CD4-positive, alpha-beta T cell treated with Interleukin-4 for 4 hours (primary cell): ENCODE measurements at regions not wholly inside any gene's neighbourhood (a gene's known extent, or its start where the extent isn't known, plus 50 kb on each side); places are given as distances from the start of the nearest gene placed in this dataset.
"Not testable (repeated sequence)": the region's sequence is repeated elsewhere in the genome, so short reads cannot be mapped to it uniquely, and the experiment has no call there.

Experiments
- DNase-seq: peaks from one replicate; pipeline ENCODE4 v3.0.0-alpha.2; 2020

DNA sequence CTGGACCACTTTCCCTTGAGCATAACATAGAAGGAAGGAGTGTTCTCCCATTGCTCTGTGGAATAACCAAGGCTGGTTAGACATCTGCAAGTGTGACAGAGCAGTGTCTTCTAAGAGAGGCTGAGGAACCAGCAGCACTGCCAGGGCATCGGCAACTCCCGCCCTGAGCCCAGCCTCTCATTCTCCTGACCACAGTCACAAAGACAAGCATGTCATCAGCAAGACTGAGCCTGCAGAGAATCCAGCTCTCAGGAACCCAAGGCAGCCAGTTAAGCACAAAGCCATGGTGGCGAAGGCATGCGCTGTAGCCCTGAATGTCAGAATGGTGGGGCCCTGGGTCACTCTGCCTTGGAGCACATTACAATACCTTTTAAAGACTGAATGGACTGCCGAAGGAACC lies 253.9 kb downstream of the AGTPBP1 start:
- no peak for DNase-seq

DNA sequence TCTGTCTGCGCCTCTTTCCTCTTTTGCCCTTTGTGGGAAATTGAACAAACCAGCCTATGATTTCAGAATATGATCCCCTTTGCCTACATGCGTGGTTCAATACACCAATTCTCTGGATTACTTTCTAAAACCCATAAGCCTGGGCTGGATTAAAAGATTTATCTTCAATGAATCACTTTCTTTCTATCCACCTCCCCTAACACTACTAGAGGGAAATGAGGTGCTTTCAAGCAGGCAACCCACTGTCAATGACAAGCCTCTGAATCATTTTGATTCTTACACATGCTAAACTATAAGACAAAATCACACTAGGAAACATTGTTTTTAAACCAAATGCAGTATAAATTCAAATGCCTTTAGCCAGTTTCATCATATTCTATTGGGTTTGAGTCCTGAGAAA lies 257.5 kb downstream of the AGTPBP1 start:
- DNase-seq: no peak

DNA sequence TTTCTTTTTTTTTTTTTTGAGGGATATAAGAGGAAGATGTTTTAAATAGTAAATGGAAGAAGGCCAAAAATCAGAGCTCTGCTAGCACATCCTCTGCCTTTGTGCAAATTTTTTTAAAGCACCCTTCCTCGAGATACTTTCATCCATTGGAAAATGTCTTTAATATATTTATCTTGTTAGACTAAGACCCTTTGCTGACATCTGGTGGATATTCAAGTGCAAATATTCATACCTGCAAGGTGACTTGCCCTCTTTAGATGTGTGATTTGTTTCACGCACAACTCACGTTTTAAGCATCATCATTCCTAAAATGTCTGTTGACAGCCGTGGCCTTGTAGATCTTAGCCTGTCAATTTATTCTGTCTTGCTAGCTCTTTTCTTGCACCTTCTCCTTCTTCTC lies 258.5 kb downstream of the AGTPBP1 start:
- DNase-seq: no peak

DNA sequence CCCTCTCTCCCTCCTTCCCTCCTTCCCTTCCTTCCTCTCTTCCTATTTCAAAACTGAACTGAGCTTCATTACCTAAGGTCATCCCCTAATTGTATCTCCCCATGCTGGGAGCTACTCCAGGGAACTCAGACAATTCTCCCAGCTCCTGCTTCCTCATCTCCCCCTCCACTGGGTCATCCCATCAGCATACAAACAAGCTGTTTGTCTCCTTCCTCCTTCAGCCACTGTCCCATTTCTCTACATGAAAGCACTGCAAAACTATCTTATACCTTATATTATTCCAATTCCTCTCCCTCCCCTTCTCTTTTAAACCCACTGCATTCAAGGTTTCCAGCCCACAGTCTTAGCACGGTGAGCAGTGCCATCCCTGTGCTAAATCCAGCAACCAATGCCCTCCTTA lies 262.4 kb downstream of the AGTPBP1 start:
- no peak for DNase-seq

DNA sequence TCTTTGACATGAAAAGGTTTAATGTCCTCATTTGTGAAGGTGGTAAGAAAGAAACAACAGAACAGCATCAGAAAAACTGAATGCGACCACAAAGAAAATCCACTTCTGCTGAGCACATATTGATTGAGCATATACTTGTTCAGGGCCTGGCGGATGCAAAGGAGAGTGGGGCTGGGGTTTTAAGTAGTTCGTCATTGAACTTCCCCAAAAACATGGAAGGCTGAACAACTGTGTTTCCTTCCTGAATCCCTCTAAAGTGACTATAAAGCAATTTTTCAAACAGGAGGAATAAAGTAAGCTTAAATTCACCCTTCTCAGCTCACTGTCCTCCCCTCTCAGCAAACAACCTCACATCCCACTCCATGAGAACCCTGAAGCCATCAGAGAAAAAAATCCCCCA lies 262.9 kb downstream of the AGTPBP1 start:
- no peak for DNase-seq

DNA sequence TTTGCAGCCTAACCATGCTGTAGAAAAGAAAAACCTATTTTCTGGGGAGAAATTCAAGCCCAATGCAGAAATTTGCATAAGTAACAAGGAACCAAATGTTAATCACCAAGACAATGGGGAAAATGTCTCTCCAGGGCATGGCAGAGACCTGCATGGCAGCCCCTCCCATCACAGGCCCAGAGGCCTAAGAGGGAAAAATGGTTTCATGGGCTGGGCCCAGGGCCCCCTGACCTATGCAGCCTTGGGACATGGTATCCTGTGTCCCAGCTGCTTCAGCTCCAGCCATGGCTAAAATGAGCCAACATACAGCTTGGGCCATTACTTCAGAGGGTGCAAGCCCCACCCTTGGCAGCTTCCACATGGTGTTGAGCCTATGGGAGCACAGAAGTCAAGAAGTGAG lies 266.9 kb downstream of the AGTPBP1 start:
- DNase-seq: not testable (repeated sequence)

DNA sequence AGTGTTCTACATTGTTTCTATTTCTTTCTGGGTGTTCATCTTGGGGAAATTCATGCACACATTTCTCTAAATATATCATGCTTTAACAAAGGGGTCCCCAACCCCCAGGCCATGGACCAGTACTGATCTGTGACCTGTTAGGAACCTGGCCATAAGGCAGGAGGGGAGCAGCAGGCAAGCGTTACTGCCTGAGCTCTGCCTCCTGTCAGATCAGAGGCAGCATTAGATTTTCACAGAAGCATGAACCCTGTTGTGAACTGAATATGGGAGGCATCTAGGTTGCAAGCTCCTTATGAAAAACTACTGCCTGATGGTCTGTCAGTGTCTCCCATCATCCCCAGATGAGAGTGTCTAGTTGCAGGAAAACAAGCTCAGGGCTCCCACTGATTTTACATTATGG lies 270.0 kb downstream of the AGTPBP1 start:
- no peak for DNase-seq

DNA sequence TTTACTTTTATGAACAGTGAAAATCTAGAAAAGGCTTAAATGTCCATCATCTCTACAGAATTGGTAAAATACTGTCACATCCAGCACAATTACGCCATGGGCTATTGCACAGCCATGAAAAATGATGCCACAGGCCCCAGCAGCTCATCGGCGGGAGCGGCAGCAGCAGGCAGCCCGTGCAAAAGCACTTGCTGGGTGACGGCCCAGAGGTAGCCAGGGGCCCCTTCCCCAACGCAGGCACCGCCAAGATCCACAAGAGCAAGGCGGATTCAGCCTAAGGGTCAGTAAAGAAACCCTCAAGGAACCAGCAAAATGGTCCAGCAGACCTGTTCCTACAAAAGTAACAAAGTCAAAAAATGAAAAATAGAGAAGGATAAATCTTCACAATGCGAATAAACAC lies 272.7 kb downstream of the AGTPBP1 start:
- DNase-seq: no peak

DNA sequence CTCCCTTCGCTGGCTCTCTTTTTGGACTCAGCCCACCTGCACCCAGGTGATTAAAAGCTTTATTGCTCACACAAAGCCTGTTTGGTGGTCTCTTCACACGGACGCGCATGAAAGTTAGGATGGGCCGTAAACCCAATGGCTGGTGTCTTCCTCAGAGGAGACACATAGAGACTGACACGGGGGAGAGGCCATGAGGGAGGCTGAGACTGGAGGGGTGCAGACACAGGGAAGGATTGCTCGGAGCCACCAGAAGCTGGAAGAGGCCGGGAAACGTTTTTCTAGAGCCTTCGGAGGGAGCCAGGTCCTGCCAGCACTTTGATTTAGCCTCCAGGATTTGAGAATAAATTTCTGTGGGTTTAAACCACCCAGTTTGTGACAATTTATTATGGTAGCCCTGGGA lies 274.9 kb downstream of the AGTPBP1 start:
- DNase-seq: no peak

DNA sequence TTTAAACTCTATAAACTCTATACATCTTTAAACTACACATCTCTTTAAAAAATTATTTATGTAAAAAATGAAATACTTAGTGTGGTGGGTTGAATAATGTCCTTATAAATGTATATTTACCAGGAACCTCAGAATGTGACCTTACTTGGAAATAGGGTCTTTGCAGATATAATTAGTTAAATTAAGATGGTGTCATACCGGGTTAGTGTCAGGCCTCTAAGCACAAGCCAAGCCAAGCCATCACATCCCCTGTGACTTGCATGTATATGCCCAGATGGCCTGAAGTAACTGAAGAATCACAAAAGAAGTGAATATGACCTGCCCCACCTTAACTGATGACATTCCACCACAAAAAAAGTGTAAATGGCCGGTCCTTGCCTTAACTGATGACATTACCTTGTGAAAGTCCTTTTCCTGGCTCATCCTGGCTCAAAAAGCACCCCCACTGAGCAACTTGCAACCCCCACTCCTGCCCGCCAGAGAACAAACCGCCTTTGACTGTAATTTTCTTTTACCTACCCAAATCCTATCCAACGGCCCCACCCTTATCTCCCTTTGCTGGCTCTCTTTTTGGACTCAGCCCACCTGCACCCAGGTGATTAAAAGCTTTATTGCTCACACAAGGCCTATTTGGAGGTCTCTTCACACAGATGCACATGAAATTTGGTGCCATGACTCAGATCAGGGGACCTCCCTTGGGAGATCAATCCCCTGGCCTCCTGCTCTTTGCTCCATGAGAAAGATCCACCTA lies 283.5 kb downstream of the AGTPBP1 start:
- not testable (repeated sequence) for DNase-seq

DNA sequence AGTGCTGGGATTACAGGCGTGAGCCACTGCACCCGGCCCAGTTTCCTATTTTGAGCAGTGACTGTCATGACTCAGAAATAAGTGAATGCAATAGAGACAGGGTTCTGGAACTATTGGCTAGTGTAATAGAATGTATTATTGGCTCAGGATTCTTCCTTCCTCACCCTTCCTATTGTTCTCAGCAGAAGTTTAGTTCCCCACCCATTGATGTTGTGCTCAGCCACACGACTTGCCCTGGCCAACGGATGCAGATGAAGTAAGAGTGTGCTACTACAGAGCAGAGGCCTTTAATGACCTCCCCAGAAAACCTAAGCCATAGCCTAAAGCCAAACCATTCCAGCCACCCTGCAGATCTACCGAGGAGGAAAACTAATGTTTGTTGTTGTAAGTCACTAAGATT lies 287.9 kb downstream of the AGTPBP1 start:
- DNase-seq: no peak

DNA sequence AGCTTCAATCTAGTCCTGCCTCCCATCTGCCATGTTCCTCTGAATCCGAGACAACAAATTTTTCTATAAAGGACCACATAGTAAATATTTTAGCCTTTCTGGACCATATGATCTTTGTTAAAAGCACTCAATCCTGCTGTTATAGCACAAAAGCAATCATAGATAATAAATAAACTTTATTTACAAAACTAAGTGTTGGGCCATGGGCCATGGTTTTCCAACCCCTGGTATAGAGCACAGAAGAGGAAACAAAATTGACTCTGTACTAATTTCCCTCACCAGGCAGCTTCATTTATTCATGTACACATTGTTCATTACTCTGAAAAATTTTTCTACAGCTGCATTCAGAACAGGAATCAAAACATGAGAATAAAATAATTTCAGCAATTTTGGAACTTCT lies 288.9 kb downstream of the AGTPBP1 start:
- DNase-seq: no peak

DNA sequence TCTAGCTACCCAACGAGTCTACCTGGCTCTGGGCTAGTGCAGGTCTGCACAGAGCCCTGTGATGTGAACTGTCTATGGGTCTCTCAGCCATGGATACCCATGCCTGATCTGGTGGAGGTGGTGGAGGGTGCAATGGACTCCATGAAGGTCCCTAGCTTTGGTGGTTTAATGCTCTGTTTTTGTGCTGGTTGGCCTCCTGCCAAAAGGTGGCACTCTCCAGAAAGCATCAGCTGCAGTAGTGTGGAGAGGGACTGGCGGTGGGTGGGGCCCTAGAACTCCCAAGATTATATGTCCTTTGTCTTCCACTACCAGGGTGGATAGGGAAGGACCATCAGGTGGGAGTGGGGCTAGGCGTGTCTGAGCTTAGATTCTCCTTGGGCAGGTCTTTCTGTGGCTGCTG lies 290.1 kb downstream of the AGTPBP1 start:
- no peak for DNase-seq

DNA sequence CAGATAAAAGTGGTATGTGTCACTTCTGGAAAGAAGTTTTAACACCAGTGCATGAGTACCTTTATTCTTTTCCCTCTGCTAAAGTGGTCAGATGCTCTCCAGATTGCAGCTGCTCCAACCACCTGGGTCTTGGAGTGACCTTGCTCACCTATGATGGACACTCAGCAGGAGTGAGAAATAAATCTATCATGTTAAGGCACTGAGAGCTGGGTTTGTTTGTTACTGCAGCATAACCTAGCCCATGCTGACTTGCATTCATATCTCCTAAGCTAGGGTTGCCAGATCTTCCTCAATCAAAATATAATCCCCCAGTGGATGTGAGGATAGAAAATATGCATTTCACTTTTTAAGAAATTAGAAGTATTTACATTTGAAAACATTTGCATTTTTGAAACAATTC lies 295.9 kb downstream of the AGTPBP1 start:
- DNase-seq: no peak

DNA sequence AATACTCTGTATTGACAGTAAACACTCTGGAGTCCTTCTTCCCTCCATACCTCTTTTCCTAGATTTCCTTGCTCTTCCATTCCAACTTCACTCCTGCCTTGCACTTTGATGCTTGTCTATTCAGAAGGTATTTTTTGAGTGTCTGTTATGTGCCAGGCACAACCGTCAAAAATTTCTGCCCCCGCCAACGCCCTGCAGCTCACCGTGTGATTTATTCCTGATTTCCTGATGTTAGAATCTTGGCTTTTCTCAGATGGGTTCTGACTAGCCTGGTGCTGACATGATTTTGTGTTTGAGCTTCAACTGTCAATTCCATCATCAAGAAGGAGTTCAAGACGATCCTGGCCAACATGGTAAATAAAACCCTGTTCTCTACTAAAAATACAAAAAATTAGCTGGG lies 297.5 kb downstream of the AGTPBP1 start:
- no peak for DNase-seq

DNA sequence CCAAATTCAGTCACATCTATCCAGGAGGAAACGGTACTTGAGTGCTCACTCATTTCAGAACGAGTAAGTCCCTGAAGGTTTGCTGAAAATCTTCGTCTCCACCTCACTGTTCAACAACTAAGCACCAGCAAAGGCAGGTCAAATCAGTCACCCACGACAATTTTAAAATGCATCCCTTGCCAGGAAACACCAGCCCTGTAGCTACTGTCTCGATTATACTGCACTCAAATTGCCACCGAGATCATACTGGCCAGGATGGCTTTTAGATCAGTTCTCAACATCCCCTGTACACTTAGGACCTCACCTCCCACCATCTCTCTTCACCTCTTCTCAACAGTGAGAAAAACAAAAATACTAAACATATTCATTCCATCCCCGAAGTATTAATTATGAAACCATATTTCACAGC lies 298.6 kb downstream of the AGTPBP1 start:
- no peak for DNase-seq

DNA sequence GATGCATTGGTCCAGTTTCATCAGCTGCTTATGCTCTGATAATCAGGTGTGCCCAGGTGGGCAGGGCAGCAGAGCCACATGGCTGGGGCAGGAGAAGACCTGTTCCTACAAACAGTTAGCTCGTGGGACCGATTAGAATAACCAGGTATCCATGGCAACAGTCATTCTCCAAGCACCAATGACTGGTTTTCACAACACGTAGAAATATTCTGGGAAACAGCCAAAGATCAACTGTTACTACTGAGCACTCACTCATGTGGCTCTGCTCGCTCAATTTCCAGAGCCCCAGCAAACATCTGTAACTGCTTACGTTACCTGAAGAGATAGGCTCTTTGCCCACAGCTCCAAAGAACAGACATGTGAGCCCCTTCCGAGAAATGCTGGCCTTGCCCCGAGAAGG lies 302.0 kb downstream of the AGTPBP1 start:
- no peak for DNase-seq

DNA sequence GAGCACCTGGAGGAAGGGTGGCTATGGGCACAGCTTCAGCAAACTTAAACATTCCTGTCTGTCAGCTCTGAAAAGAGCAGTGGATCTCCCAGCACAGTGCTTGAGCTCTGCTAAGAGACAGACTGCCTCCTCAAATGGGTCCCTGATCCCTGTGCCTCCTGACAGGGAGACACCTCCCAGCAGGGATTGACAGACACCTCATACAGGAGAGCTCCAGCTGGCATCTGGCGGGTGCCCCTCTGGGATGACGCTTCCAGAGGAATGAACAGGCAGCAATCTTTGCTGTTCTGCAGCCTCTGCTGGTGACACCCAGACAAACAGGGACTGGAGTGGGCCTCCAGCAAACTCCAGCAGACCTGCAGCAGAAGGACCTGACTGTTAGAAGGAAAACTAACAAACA lies 307.8 kb downstream of the AGTPBP1 start:
- DNase-seq: not testable (repeated sequence)

DNA sequence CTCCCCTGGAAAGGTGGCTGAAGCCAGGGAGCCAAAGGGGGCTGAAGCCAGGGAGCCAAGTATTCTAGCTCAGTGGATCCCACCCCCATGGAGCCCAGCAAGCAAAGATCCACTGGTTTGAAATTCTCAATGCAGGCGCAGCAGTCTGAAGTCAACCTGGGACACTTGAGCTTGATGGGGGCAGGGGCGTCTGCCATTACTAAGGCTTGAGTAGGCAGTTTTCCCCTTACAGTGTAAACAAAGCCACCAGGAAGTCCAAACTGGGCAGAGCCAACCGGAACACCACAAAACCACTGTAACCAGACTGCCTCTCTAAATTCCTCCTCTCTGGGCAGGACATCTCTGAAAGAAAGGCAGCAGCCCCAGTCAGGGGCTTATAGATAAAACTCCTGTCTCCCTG lies 308.2 kb downstream of the AGTPBP1 start:
- DNase-seq: not testable (repeated sequence)

DNA sequence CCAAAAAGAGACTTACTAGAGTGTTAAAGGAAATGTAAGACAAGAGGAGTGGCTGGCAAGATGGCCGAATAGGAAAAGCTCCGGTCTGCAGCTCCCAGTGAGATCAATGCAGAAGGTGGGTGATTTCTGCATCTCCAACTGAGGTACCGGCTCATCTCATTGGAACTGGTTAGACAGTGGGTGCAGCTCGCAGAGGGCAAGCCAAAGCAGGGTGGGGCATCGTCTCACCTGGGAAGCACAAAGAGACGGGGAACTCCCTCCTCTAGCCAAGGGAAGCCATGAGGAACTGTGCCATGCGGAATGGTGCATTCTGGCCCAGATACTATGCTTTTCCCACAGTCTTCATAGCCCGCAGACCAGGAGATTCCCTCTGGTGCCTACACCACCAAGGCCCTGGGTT lies 308.7 kb downstream of the AGTPBP1 start:
- no peak for DNase-seq

DNA sequence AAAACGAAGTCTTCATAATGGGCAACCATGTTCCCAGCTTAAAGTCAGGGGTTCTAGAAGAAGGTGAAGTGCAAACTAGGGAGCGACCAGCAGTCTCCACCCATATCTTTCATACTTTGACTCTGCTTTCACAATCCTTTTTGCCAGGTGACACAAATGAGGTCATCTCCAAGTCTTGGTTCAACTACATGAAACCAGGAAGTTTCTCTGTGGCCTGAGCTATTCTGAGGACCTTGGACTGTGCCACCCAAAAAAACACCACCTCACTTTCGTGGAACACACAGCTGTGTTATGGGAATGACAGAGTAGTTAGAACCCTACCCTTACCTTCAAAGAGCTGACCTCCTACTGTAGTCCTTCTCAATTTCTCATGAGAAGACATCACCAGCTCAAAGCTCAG lies 309.2 kb downstream of the AGTPBP1 start:
- DNase-seq: no peak

DNA sequence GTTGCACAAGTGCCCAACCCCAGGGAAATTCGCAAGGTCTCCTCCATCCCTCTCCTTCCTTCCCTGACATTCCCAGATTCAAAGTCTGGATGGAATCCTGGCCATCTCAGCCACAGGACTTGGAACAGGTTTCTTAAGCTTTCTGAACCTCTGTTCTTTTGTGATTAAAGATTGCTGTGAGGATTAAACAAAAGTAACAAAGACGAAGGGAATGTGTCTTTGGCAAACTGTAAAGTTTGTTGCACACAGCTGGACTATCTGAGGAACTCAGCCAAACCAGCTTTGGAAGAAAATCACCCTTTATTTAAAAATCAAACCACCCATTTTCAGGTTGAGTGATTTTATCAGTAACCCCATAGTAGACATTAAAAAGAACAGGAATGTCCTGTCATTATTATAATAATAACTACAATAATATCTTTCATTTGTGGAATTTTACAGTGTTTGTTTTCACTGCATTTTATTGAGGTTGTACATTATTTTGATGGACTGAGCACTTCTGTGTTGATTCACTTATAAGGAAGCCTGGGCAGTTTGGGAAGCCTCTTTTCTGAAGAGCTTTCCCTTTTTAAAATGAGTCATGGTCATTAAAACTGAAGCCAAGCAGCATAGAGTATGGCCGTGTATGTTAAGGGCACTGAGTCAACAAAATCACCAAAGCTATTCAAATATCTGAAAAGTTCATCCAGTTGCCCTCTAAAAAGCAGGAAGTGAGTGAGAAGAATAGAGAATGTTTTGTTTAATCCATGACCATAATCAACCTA lies 310.2 kb downstream of the AGTPBP1 start:
- DNase-seq: no peak

DNA sequence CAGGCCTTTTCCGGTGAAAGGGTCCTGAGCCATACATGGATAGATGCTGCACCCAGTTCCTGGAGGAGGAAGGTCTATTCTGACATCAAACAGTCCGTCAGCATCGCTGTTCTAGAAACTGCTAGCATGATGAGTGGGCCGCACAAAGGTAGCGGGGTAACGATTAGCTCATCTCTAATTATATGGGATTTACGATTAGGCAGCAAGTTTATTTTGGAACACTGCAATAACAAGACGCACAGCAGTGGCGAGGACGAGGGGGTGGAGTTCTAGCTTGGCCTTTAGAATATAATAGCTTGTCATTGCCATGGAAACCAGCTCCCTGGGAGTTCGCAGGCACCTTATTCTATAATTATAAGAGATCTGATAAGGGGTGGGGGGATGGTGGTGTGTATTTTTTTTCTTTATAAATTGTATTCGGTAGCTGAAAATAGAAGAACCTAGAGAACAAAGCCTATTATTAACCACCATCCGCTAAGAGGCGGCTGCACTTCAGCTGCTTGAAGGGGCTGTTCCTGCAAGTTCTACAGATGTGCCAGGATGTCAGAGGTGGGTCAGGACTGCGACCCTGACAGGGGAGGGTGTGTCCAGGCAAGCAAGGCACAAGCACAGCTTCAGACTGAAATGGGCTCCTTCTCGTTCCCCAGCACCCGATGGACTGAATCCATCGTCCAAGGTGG lies 311.0 kb downstream of the AGTPBP1 start:
- DNase-seq: no peak

DNA sequence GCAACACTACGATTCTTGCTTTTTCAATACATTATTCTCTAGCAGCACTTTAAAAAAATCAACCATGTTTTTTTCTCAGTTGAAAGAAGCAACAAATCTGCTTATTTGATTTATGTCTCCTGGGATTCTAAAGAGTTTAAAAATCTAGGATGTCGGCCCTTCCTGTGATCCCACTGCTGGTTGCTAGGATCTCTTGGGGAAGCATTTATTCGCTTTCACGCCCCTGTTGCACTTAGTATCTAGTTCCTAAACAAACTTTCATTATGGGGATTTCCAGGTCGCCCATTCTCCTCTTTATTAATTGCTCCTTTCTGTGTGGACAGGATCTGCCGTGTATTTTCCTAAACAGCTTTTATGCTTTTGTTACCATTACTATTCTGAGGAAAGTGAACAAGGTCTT lies 313.5 kb downstream of the AGTPBP1 start:
- DNase-seq: no peak
